MM.1S (cell line): ENCODE measurements at regions not wholly inside any gene's neighbourhood (a gene's known extent, or its start where the extent isn't known, plus 50 kb on each side); places are given as distances from the start of the nearest gene placed in this dataset.

Source experiments
- CTCF ChIP-seq: fragments of 300-600 bp; sonication (generic); IDR thresholded peaks from 2 replicates; pipeline ENCODE4 v1.5.1; 2016; ENCODE audit warnings: antibody characterized with exemption, low read length, mixed read lengths
- EZH2 ChIP-seq: fragments of 300-600 bp; sonication (generic); optimal IDR thresholded peaks from 2 replicates; pipeline ENCODE3; 2017; ENCODE audit warnings: low read depth, mild to moderate bottlenecking, antibody characterized with exemption, low read length, mixed read lengths

DNA sequence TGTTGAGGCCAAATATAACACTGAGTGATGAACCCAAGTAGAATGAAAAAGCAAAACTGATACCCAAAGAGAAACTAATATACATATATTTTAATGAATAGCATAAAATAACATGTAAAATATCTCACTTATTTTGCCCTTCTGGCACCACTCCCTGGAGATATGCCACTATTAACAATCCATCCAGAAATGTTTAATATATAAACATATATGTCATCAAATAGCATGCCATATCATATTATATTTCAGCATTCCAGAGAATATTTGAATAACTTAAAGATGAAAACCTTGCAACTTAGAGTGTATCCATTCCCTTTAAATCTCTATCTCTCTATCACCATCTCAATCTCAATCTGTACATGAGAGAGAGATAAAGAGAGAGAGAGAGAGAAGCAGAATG, 1073.3 kb upstream of the RAG2 start:
- TF ChIP-seq CTCF (no peak), EZH2 (no peak)
